Effector CD4-positive, alpha-beta T cell (primary cell): ENCODE measurements at regions not wholly inside any gene's neighbourhood (a gene's known extent, or its start where the extent isn't known, plus 50 kb on each side); places are given as distances from the start of the nearest gene placed in this dataset.

Experiments
- DNase-seq: peaks from one replicate; pipeline ENCODE4 v3.0.0-alpha.2; 2020

GRCh38 chr1:4330805-4331766 is 323.3 kb upstream of the AJAP1 start:
- no peak for DNase-seq

GRCh38 chr1:4331767-4332163 is 322.6 kb upstream of the AJAP1 start:
- no peak for DNase-seq

- DNase-seq = no peak
Measured at GRCh38 chr1:4336507-4336906, 317.9 kb upstream of the AJAP1 start.

GRCh38 chr1:4341421-4341820 is 313.0 kb upstream of the AJAP1 start:
- no peak for DNase-seq

- no peak for DNase-seq
Measured at GRCh38 chr1:4344065-4344732, 310.2 kb upstream of the AJAP1 start.

GRCh38 chr1:4345094-4345493 is 309.3 kb upstream of the AJAP1 start:
- no peak for DNase-seq

GRCh38 chr1:4346131-4346530 is 308.3 kb upstream of the AJAP1 start:
- DNase-seq = no peak

- DNase-seq = no peak
Measured at GRCh38 chr1:4351453-4351852, 303.0 kb upstream of the AJAP1 start.

- no peak for DNase-seq
Measured at GRCh38 chr1:4353090-4353856, 301.1 kb upstream of the AJAP1 start.

- no peak for DNase-seq
Measured at GRCh38 chr1:4355839-4356238, 298.6 kb upstream of the AJAP1 start.

GRCh38 chr1:4362314-4363044 is 291.9 kb upstream of the AJAP1 start:
- DNase-seq = no peak

- DNase-seq = no peak
Measured at GRCh38 chr1:4366091-4366490, 288.3 kb upstream of the AJAP1 start.

- no peak for DNase-seq
Measured at GRCh38 chr1:4367230-4367777, 287.1 kb upstream of the AJAP1 start.

GRCh38 chr1:4369335-4369734 is 285.1 kb upstream of the AJAP1 start:
- no peak for DNase-seq

- no peak for DNase-seq
Measured at GRCh38 chr1:4371849-4372248, 282.6 kb upstream of the AJAP1 start.

GRCh38 chr1:4375812-4376211 is 278.6 kb upstream of the AJAP1 start:
- DNase-seq = no peak

- no peak for DNase-seq
Measured at GRCh38 chr1:4379451-4380175, 274.8 kb upstream of the AJAP1 start.

GRCh38 chr1:4380564-4381168 is 273.7 kb upstream of the AJAP1 start:
- DNase-seq = no peak

GRCh38 chr1:4393191-4393590 is 261.2 kb upstream of the AJAP1 start:
- no peak for DNase-seq

- no peak for DNase-seq
Measured at GRCh38 chr1:4394366-4394765, 260.0 kb upstream of the AJAP1 start.

- no peak for DNase-seq
Measured at GRCh38 chr1:4395158-4395557, 259.3 kb upstream of the AJAP1 start.
